HEK293 (cell line): ENCODE measurements at regions not wholly inside any gene's neighbourhood (a gene's known extent, or its start where the extent isn't known, plus 50 kb on each side); places are given as distances from the start of the nearest gene placed in this dataset.
A peak's percentile ranks its signal among the peaks of the same experiment; 100 is the strongest.

ENCODE experiments used
- CTCF ChIA-PET: fragments of 350-600 bp; formaldehyde crosslinking; extraction: SDS; loops from one replicate; lab custom pipeline; 2021; ENCODE audit warnings: antibody characterized with exemption; lab: Yijun Ruan, JAX
- POLR2A ChIA-PET: fragments of 300-600 bp; formaldehyde crosslinking; extraction: SDS; loops from one replicate; lab custom pipeline; 2020; ENCODE audit warnings: antibody characterized with exemption, inconsistent platforms; lab: Yijun Ruan, JAX
- H3K27ac ChIP-seq: fragments of 200-500 bp; sonication (Bioruptor generic); 2 replicates; pipeline ENCODE4 v1.5.1; 2014; ENCODE audit warnings: low read depth, low read length, control low read depth, inconsistent platforms; ENCODE audit errors: extremely low read depth
- H3K36me3 ChIP-seq, 2 experiments: fragments of 200-500 bp in 1 of 2; sonication (Bioruptor generic) in 1 of 2; 1 replicate in 1 of 2; 2 replicates in 1 of 2; pipeline ENCODE4 v1.5.1; 2014 to 2017; ENCODE audit warnings: inconsistent platforms in 2 of 2, low read length in 2 of 2; ENCODE audit not compliant: control insufficient read depth in 2 of 2, insufficient read depth in 1 of 2
- H3K4me1 ChIP-seq: fragments of 200-500 bp; sonication (Bioruptor generic); 2 replicates; pipeline ENCODE4 v1.5.1; 2014; ENCODE audit warnings: mild to moderate bottlenecking, low read length, inconsistent platforms; ENCODE audit not compliant: control insufficient read depth, insufficient read depth
- H3K4me3 ChIP-seq: 2 replicates; pipeline ENCODE4 v1.5.1; 2011; ENCODE audit warnings: low read depth, mild to moderate bottlenecking, control low read depth, low read length, moderate library complexity
- H3K9me3 ChIP-seq: fragments of 200-500 bp; sonication (Bioruptor generic); 2 replicates; pipeline ENCODE4 v1.5.1; 2014; ENCODE audit warnings: low read depth, low read length, inconsistent platforms; ENCODE audit not compliant: control insufficient read depth, insufficient read depth
- BCL11B ChIP-seq: fragments of 450-650 bp; formaldehyde crosslinking; IDR thresholded peaks from 2 replicates; pipeline ENCODE4 v1.5.1; 2016; ENCODE audit warnings: low read depth, missing biosample characterization, missing genetic modification characterization
- CTCF ChIP-seq: fragments of 450-650 bp; formaldehyde crosslinking; IDR thresholded peaks from 2 replicates; pipeline ENCODE4 v1.5.1; 2016; ENCODE audit warnings: missing biosample characterization, missing genetic modification characterization
- KLF7 ChIP-seq: fragments of 450-650 bp; formaldehyde crosslinking; IDR thresholded peaks from 2 replicates; pipeline ENCODE4 v1.5.1; 2016; ENCODE audit warnings: missing biosample characterization, missing genetic modification characterization, borderline replicate concordance
- SP7 ChIP-seq: fragments of 450-650 bp; formaldehyde crosslinking; IDR thresholded peaks from 2 replicates; pipeline ENCODE4 v1.5.1; 2016; ENCODE audit warnings: missing biosample characterization, missing genetic modification characterization
- WT1 ChIP-seq: fragments of 450-650 bp; formaldehyde crosslinking; IDR thresholded peaks from 2 replicates; pipeline ENCODE4 v1.5.1; 2016; ENCODE audit warnings: missing biosample characterization, missing genetic modification characterization
- YY2 ChIP-seq: fragments of 450-650 bp; formaldehyde crosslinking; IDR thresholded peaks from 2 replicates; pipeline ENCODE4 v1.5.1; 2016; ENCODE audit warnings: missing biosample characterization, missing genetic modification characterization
- ZBTB11 ChIP-seq: fragments of 450-650 bp; formaldehyde crosslinking; conservative IDR thresholded peaks from 2 replicates; pipeline ENCODE4 v1.5.1; 2016; ENCODE audit warnings: low read depth, missing biosample characterization, missing genetic modification characterization
- ZNF10 ChIP-seq: fragments of 450-650 bp; formaldehyde crosslinking; IDR thresholded peaks from 2 replicates; pipeline ENCODE4 v1.5.1; 2017; ENCODE audit warnings: missing biosample characterization, missing genetic modification characterization
- ZNF132 ChIP-seq: fragments of 450-650 bp; formaldehyde crosslinking; IDR thresholded peaks from 2 replicates; pipeline ENCODE4 v1.5.1; 2017; ENCODE audit warnings: missing biosample characterization, missing genetic modification characterization, borderline replicate concordance
- ZNF223 ChIP-seq: fragments of 450-650 bp; formaldehyde crosslinking; IDR thresholded peaks from 2 replicates; pipeline ENCODE4 v1.5.1; 2016; ENCODE audit warnings: missing biosample characterization, missing genetic modification characterization
- ZNF239 ChIP-seq: fragments of 450-650 bp; formaldehyde crosslinking; IDR thresholded peaks from 2 replicates; pipeline ENCODE4 v1.5.1; 2016; ENCODE audit warnings: missing biosample characterization, missing genetic modification characterization
- ZNF302 ChIP-seq: fragments of 450-650 bp; formaldehyde crosslinking; IDR thresholded peaks from 2 replicates; pipeline ENCODE4 v1.5.1; 2016; ENCODE audit warnings: missing biosample characterization, missing genetic modification characterization, low read depth
- ZNF394 ChIP-seq: fragments of 450-650 bp; formaldehyde crosslinking; IDR thresholded peaks from 2 replicates; pipeline ENCODE4 v1.5.1; 2016; ENCODE audit warnings: missing biosample characterization, missing genetic modification characterization, mild to moderate bottlenecking, moderate library complexity, borderline replicate concordance
- ZNF529 ChIP-seq: fragments of 450-650 bp; formaldehyde crosslinking; IDR thresholded peaks from 2 replicates; pipeline ENCODE4 v1.5.1; 2017; ENCODE audit warnings: missing genetic modification characterization, missing biosample characterization; ENCODE audit not compliant: insufficient replicate concordance
- ZNF610 ChIP-seq: fragments of 450-650 bp; formaldehyde crosslinking; IDR thresholded peaks from 2 replicates; pipeline ENCODE4 v1.5.1; 2016; ENCODE audit warnings: missing biosample characterization, missing genetic modification characterization, borderline replicate concordance
- ZNF623 ChIP-seq: fragments of 450-650 bp; formaldehyde crosslinking; IDR thresholded peaks from 2 replicates; pipeline ENCODE4 v1.5.1; 2016; ENCODE audit warnings: missing biosample characterization, missing genetic modification characterization
- ZNF654 ChIP-seq: fragments of 450-650 bp; formaldehyde crosslinking; IDR thresholded peaks from 2 replicates; pipeline ENCODE4 v1.5.1; 2016; ENCODE audit warnings: low read depth, missing biosample characterization, missing genetic modification characterization
- ZNF785 ChIP-seq: fragments of 450-650 bp; formaldehyde crosslinking; IDR thresholded peaks from 2 replicates; pipeline ENCODE4 v1.5.1; 2016; ENCODE audit warnings: missing biosample characterization, missing genetic modification characterization
- ZNF830 ChIP-seq: fragments of 450-650 bp; IDR thresholded peaks from 2 replicates; pipeline ENCODE4 v1.5.0; 2018; ENCODE audit warnings: missing biosample characterization, missing genetic modification characterization, low read depth, mild to moderate bottlenecking, moderate library complexity
- ZNF843 ChIP-seq: fragments of 450-650 bp; formaldehyde crosslinking; IDR thresholded peaks from 2 replicates; pipeline ENCODE4 v1.5.1; 2016; ENCODE audit warnings: missing biosample characterization, missing genetic modification characterization
- ZSCAN5A ChIP-seq: fragments of 450-650 bp; formaldehyde crosslinking; IDR thresholded peaks from 2 replicates; pipeline ENCODE4 v1.5.1; 2016; ENCODE audit warnings: missing biosample characterization, missing genetic modification characterization
- TF ChIP-seq, protein P1 (sequence below): fragments of 450-650 bp; formaldehyde crosslinking; IDR thresholded peaks from 2 replicates; pipeline ENCODE4 v1.5.1; 2016; ENCODE audit warnings: missing biosample characterization, missing genetic modification characterization
- TF ChIP-seq, protein P2 (sequence below): fragments of 450-650 bp; formaldehyde crosslinking; IDR thresholded peaks from 2 replicates; pipeline ENCODE4 v1.5.1; 2016; ENCODE audit warnings: missing biosample characterization, missing genetic modification characterization

DNA sequence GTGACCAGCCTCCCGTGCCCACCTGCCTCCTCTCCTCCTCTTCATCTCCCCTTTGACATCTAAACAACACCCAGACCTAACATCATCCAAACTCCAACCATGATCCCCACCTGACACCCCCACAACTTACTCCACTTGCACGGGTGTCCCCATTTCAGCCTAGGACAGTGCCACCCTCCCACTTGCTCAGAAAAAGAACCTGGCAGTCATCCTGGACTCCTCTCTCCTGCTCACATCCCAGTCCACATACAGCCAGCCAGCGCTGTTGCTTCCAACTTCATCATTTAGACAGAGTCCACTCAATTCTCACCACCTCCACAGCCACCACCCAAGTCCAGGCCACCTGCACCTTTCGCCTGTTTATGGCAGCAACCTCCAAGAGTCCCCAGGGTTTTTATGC, 485.7 kb downstream of the MN1 start:
- no peak for TF ChIP-seq ZNF132
- TF ChIP-seq ZNF785 (tag by site-specific recombination): no peak
- TF ChIP-seq, protein P1, sequence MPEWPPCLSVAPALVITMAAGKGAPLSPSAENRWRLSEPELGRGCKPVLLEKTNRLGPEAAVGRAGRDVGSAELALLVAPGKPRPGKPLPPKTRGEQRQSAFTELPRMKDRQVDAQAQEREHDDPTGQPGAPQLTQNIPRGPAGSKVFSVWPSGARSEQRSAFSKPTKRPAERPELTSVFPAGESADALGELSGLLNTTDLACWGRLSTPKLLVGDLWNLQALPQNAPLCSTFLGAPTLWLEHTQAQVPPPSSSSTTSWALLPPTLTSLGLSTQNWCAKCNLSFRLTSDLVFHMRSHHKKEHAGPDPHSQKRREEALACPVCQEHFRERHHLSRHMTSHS (tag by site-specific recombination): no peak
- TF ChIP-seq ZNF529 (tag by site-specific recombination): no peak
- no peak for TF ChIP-seq ZNF610
- no peak for TF ChIP-seq ZNF10 (tag by site-specific recombination)
- no peak for TF ChIP-seq ZBTB11 (tag by site-specific recombination)
- no peak for TF ChIP-seq YY2
- TF ChIP-seq, all 188 proteins: peak for 0
- ChIA-PET POLR2A (no interaction called here), CTCF (interaction anchor here (0.8 kb wide), 1 partner anchor 305 kb away, joined by 3 read pairs; no protein-coding TSS in a partner anchor)
- peaks cover 2% of the 10 kb centered on the region; the same call in 1 of the 2 replicates for H3K9me3 ChIP-seq
- H3K36me3 ChIP-seq: no peaks in the 10 kb centered on the region
- H3K27ac ChIP-seq: no peak overlapping the region
- no peak overlapping the region for H3K4me3 ChIP-seq
- peaks cover 3% of the 10 kb centered on the region; the same call in 1 of the 2 replicates for H3K4me1 ChIP-seq

DNA sequence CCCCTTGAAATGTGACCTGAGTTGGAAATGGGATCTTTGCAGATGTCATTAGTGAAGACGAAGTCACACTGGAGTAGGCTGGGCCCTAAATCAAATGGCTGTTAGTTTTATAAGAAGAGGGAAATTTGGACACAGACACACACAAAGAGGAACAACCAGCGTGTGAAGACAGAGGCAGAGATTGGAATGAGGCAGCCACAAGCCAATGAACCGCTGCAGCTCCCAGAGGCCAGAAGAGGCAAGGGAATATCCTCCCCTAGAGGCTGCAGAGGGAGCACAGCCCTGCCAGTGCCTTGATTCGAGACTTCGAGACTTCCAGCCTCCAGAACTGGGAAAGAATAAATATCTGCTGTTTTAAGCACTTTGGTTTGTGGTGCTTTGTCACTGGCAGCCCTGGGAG, 484.5 kb downstream of the MN1 start:
- no peak overlapping the region for H3K27ac ChIP-seq
- ChIA-PET POLR2A (no interaction called here), CTCF (interaction anchor here (0.7 kb wide), 1 partner anchor 173 kb away, joined by 3 read pairs; no protein-coding TSS in a partner anchor)
- H3K9me3 ChIP-seq: peaks cover 2% of the 10 kb centered on the region; the same call in 1 of the 2 replicates
- H3K4me3 ChIP-seq: no peak overlapping the region
- no peaks in the 10 kb centered on the region for H3K36me3 ChIP-seq
- peaks cover 3% of the 10 kb centered on the region; the same call in 1 of the 2 replicates for H3K4me1 ChIP-seq
- TF ChIP-seq ZNF654 (tag by site-specific recombination) (peak; percentile 13; the same call in 1 of the 2 replicates), ZNF302 (no peak), CTCF (tag by site-specific recombination) (peak; percentile 65; the same call in 1 of the 2 replicates)

DNA sequence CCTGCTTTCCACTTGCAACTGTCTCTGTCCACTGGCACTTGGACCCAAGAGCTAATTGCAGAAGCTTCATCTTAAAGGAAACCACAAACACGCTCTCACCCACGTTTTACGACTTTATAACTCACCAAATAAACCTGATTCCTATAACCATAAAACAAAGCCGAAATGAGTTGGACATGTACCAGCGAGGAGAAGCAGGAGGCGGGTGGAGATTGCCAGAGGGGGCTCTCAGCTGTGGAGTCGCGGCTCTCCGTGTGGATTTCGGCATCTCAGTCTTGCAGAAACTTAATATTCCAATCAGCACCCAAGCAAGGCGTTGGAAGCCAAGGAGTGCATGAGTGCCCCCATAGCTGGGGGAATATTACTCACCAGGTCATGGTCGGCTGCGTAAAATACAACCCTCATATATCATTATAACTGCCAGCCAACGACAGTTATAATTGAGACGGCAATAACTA, 483.6 kb downstream of the MN1 start:
- no peaks in the 10 kb centered on the region for H3K36me3 ChIP-seq
- H3K4me1 ChIP-seq: peaks cover 3% of the 10 kb centered on the region; the same call in 1 of the 2 replicates
- POLR2A ChIA-PET: interaction anchor here (0.6 kb wide), 1 partner anchor 115 kb away, joined by 3 read pairs; no protein-coding TSS in a partner anchor
- peaks cover 2% of the 10 kb centered on the region; the same call in 1 of the 2 replicates for H3K9me3 ChIP-seq
- CTCF ChIA-PET: no interaction called here
- no peak overlapping the region for H3K4me3 ChIP-seq
- H3K27ac ChIP-seq: no peak overlapping the region
- TF ChIP-seq ZNF223 (tag by site-specific recombination): no peak
- TF ChIP-seq ZNF830 (tag by site-specific recombination): no peak
- TF ChIP-seq KLF7 (tag by site-specific recombination): no peak
- no peak; the same call in none of the 2 replicates for TF ChIP-seq SP7 (tag by site-specific recombination)
- no peak for TF ChIP-seq ZNF10 (tag by site-specific recombination)
- no peak for TF ChIP-seq BCL11B (tag by site-specific recombination)
- no peak for TF ChIP-seq ZNF239 (tag by site-specific recombination)
- no peak for TF ChIP-seq WT1 (tag by site-specific recombination)
- TF ChIP-seq, protein P2, sequence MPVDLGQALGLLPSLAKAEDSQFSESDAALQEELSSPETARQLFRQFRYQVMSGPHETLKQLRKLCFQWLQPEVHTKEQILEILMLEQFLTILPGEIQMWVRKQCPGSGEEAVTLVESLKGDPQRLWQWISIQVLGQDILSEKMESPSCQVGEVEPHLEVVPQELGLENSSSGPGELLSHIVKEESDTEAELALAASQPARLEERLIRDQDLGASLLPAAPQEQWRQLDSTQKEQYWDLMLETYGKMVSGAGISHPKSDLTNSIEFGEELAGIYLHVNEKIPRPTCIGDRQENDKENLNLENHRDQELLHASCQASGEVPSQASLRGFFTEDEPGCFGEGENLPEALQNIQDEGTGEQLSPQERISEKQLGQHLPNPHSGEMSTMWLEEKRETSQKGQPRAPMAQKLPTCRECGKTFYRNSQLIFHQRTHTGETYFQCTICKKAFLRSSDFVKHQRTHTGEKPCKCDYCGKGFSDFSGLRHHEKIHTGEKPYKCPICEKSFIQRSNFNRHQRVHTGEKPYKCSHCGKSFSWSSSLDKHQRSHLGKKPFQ (tag by site-specific recombination): peak; percentile 34; the same call in 1 of the 2 replicates
- TF ChIP-seq ZSCAN5A (tag by site-specific recombination): no peak
- TF ChIP-seq ZNF843 (tag by site-specific recombination): peak; percentile 69
- peak; percentile 60; the same call in 1 of the 2 replicates for TF ChIP-seq ZNF394 (tag by site-specific recombination)
- no peak for TF ChIP-seq ZNF623 (tag by site-specific recombination)
